ENCODE measurements at regions not wholly inside any gene's neighbourhood (a gene's known extent, or its start where the extent isn't known, plus 50 kb on each side); places are given as distances from the start of the nearest gene placed in this dataset.

DNA sequence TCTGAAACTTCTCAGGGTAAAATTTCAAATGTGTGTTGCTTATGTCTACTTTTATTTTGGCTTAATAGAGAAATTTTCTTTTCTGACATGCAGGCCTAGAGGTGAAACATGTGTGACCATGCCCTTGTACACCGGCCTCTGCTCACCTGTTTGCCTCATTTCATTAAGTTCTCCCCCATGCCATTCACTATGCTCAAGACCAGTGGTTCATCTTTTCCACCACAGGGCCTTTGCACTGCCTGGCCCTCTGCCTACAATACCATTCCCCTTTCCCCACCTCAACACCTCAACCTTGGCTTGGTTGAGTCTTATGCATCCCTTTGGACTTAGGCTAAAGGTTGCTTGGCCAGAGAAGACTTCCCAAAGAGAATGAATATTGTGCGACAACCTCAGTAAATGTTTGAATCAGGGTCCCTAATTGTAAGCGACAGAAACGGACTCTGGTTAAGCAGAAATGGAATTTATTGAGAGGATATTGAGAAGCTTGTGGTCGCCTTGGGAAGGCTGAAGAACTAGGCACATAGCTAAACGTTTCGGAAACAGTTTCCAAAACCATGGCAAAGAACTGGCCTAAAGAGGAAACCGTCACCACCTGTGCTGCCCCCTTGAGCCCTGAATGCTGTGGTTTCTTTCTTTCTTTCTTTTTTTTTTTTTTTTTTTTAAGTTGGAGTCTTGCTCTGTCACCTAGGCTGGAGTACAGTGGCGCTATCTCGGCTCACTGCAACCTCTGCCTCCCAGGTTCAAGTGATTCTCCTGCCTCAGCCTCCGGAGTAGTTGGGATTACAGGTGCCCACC, 152.2 kb downstream of the SOX4 start:
- H3K4me3 ChIP-seq (ENCODE audit: low read depth, low read length): no peak overlapping the region
- no peak for DNase-seq (ENCODE audit: low read depth, low spot score)

DNA sequence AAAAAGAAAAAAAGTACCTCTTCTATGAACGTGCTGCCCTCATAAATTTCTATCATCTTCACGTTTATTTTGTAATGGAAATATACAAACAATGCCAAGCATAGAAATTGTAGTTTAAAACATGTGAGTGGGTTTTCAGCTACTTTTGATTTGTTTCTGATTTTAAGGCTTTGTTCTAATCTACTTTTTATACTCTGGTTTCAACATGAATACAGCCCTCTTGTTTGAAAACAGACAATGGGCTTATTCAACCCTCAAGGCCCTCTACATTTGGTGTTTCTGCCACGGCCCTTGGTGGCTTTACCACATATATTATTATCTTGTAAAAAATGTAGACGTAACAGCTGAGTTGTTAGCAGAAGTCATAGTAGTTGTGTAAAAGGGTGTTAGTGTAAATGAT, 153.9 kb downstream of the SOX4 start:
- H3K4me3 ChIP-seq (ENCODE audit: low read depth, low read length): no peak overlapping the region
- no peaks in the 10 kb centered on the region for H3K27me3 ChIP-seq (ENCODE audit: control insufficient read depth, insufficient read depth, low read length)
- ChIA-PET POLR2A (no interaction called here), CTCF (interaction anchor here (1.3 kb wide), 1 partner anchor 1184 kb away, joined by 3 read pairs; no protein-coding TSS in a partner anchor)
- H3K9me3 ChIP-seq (ENCODE audit: control insufficient read depth, insufficient read depth, low read length): no peaks in the 10 kb centered on the region
- H3K27ac ChIP-seq (ENCODE audit: low read depth, low read length): no peak overlapping the region
- no peak for DNase-seq (ENCODE audit: low read depth, low spot score)
- TF ChIP-seq, protein P1, sequence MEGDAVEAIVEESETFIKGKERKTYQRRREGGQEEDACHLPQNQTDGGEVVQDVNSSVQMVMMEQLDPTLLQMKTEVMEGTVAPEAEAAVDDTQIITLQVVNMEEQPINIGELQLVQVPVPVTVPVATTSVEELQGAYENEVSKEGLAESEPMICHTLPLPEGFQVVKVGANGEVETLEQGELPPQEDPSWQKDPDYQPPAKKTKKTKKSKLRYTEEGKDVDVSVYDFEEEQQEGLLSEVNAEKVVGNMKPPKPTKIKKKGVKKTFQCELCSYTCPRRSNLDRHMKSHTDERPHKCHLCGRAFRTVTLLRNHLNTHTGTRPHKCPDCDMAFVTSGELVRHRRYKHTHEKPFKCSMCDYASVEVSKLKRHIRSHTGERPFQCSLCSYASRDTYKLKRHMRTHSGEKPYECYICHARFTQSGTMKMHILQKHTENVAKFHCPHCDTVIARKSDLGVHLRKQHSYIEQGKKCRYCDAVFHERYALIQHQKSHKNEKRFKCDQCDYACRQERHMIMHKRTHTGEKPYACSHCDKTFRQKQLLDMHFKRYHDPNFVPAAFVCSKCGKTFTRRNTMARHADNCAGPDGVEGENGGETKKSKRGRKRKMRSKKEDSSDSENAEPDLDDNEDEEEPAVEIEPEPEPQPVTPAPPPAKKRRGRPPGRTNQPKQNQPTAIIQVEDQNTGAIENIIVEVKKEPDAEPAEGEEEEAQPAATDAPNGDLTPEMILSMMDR (IDR thresholded peaks at IDR 0.05; ENCODE audit: low read depth, low read length): no peak

More for the DNA sequence above, 152.2 kb downstream of the SOX4 start:
- ChIA-PET CTCF (interaction anchor here (0.6 kb wide), 2 partner anchors 610 to 697 kb away, joined by 3 read pairs; no protein-coding TSS in a partner anchor), POLR2A (interaction anchor here (0.7 kb wide), 1 partner anchor 88 kb away, joined by 6 read pairs; no protein-coding TSS in a partner anchor)
- no peak overlapping the region for H3K27ac ChIP-seq (ENCODE audit: low read depth, low read length)
- TF ChIP-seq, protein P1 (IDR thresholded peaks at IDR 0.05; ENCODE audit: low read depth, low read length): no peak; the same call in 1 of the 2 replicates
- no peaks in the 10 kb centered on the region for H3K9me3 ChIP-seq (ENCODE audit: control insufficient read depth, insufficient read depth, low read length)
- no peaks in the 10 kb centered on the region for H3K27me3 ChIP-seq (ENCODE audit: control insufficient read depth, insufficient read depth, low read length)

DNA sequence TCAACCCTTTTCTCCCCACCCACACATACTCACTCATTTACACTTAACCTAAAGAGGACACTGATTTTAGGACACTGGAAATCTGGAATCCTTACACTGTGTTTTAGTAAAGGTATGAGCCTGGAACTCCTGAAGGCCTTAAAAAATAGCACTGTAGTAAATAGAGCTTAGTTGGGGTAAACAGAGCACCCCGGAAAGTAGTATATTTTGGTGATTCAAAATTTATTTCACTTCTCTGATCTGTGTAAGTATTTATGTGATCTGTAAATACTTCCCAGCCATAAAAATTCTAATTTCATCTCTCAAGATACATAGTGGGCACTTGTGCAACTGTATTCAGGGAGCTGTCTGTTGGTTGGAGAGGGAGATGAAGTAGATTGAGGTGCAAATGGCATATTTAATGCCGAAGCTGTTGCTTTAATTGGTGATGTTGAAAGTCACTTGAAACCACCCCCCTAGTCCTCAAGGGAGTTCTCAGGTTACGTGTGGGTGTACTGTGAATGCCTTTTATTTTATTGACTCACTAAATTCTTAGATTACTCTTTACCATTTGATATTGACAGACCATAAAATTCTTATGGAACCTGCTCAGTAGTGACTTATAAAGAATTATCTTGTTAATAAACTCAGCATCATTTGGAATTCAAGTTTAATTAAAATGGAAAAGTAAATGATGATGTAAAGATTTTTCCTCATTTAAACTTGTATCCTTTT, 154.9 kb downstream of the SOX4 start:
- Histone ChIP-seq H3K9me3 (ENCODE audit: control insufficient read depth, insufficient read depth, low read length) (no peaks in the 10 kb centered on the region), H3K27me3 (ENCODE audit: control insufficient read depth, insufficient read depth, low read length) (no peaks in the 10 kb centered on the region), H3K4me3 (ENCODE audit: low read depth, low read length) (no peak overlapping the region), H3K27ac (ENCODE audit: low read depth, low read length) (no peak overlapping the region)
- TF ChIP-seq, protein P1 (IDR thresholded peaks at IDR 0.05; ENCODE audit: low read depth, low read length): no peak
- ChIA-PET CTCF (no interaction called here), POLR2A (interaction anchor here (0.6 kb wide), 1 partner anchor 865 kb away, joined by 4 read pairs; no protein-coding TSS in a partner anchor)
- no peak for DNase-seq (ENCODE audit: low read depth, low spot score)

DNA sequence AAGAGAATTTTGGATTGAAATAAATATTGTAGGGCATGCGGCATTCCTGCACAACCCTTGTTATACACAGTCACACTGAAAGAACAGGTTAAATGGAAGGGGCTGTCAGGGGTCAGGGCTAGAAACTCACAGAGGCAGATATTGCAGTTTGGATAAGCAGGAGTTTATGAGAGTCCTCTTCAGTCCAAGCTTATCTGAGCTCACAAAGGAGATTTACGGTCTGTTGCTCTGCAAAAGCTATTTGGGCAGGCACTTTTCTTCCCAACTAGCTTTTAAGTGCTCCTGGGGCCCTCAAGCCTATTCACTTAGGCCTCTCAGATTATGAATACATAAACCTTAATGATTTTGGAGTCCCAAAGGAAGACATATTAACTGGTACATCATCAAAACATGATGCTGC, 156.2 kb downstream of the SOX4 start:
- no peak for DNase-seq (ENCODE audit: low read depth, low spot score)
- Histone ChIP-seq H3K27me3 (ENCODE audit: control insufficient read depth, insufficient read depth, low read length) (no peaks in the 10 kb centered on the region), H3K4me3 (ENCODE audit: low read depth, low read length) (no peak overlapping the region), H3K9me3 (ENCODE audit: control insufficient read depth, insufficient read depth, low read length) (no peaks in the 10 kb centered on the region), H3K27ac (ENCODE audit: low read depth, low read length) (no peak overlapping the region)
- CTCF ChIA-PET: no interaction called here
- POLR2A ChIA-PET: no interaction called here
- TF ChIP-seq, protein P1 (IDR thresholded peaks at IDR 0.05; ENCODE audit: low read depth, low read length): no peak

DNA sequence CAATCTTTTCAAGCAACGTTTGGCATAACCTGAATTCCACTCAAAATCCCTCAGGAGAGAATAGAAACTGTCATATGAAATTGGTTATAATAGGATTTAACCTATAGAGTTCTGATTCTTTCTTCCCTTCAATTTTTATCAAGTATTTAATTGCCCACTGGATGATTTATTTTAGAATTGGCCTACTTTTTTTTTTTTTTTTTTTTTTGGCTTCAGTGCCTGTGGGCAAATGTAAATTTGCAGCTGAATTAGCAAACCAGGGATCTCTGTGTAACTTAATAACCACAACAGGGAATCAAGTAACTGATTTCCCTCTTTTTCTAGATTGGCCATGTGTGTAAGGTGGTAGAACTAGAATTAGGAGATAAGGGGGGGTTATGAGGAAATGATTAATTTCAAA, 157.0 kb downstream of the SOX4 start:
- no peak overlapping the region for H3K4me3 ChIP-seq (ENCODE audit: low read depth, low read length)
- POLR2A ChIA-PET: no interaction called here
- no peaks in the 10 kb centered on the region for H3K9me3 ChIP-seq (ENCODE audit: control insufficient read depth, insufficient read depth, low read length)
- CTCF ChIA-PET: no interaction called here
- TF ChIP-seq, protein P1 (IDR thresholded peaks at IDR 0.05; ENCODE audit: low read depth, low read length): no peak
- H3K27ac ChIP-seq (ENCODE audit: low read depth, low read length): no peak overlapping the region
- no peaks in the 10 kb centered on the region for H3K27me3 ChIP-seq (ENCODE audit: control insufficient read depth, insufficient read depth, low read length)
- DNase-seq (ENCODE audit: low read depth, low spot score): no peak

Measured in AG04450 (cell line).